Large intestine (tissue), 3 donors: ENCODE measurements at regions not wholly inside any gene's neighbourhood (a gene's known extent, or its start where the extent isn't known, plus 50 kb on each side); places are given as distances from the start of the nearest gene placed in this dataset.

ENCODE experiments used
- DNase-seq, 2 donors: peaks; one replicate each; pipeline versions ENCODE4 v3.0.0 to v3.0.0-alpha.2; 2013
- H3K27ac ChIP-seq: one replicate; pipeline ENCODE4 v1.5.1; 2013; ENCODE audit warnings: low read length
- H3K27me3 ChIP-seq: 2 replicates; pipeline ENCODE4 v1.6.1; 2013; ENCODE audit warnings: low read length; ENCODE audit not compliant: control insufficient read depth, insufficient read depth
- H3K36me3 ChIP-seq: 2 replicates; pipeline ENCODE4 v1.6.1; 2013; ENCODE audit warnings: low read length; ENCODE audit not compliant: control insufficient read depth, insufficient read depth
- H3K4me1 ChIP-seq: one replicate; pipeline ENCODE4 v1.6.1; 2013; ENCODE audit warnings: low read length; ENCODE audit not compliant: control insufficient read depth, insufficient read depth
- H3K4me3 ChIP-seq: one replicate; pipeline ENCODE4 v1.5.1; 2013; ENCODE audit warnings: low read length
- H3K9me3 ChIP-seq: one replicate; pipeline ENCODE4 v1.6.1; 2013; ENCODE audit warnings: mild to moderate bottlenecking, low read depth, low read length, moderate library complexity; ENCODE audit not compliant: control insufficient read depth
- WGBS: methylation state at CpG from one replicate; pipeline ENCODE4 v1.1.5; 2013; ENCODE audit warnings: low lambda C conversion rate; ENCODE audit not compliant: insufficient coverage; 5-methylcytosine and 5-hydroxymethylcytosine counted together

DNA sequence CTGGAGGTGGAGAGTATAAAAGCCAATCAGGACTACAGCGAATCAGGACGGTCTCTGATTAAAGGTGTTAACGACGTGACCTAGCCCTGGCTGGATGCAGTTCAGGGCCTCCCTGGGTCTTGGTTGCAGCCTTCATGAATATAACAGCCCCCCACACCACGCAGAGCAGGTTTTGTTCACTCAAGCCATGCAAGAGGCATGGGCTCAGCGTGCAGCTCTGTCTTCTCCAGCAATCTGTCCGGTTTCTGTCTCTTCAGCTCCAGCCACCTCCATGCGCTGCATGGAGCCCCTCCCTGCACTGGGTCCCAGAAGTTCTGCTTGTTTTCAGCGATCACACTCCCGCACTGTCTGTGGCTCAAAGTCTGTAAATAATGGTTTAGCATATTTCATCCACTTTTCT, 57.1 kb upstream of the CHRNA7 start:
- no peak overlapping the region for H3K4me3 ChIP-seq
- no peaks in the 10 kb centered on the region for H3K4me1 ChIP-seq
- no peaks in the 10 kb centered on the region for H3K36me3 ChIP-seq
- peaks cover 4% of the 10 kb centered on the region for H3K27me3 ChIP-seq
- DNase-seq = no peak
- H3K9me3 ChIP-seq = no peaks in the 10 kb centered on the region
- no CpG with 5 or more reads among the region's 10 CpGs for WGBS
- no peak overlapping the region for H3K27ac ChIP-seq

DNA sequence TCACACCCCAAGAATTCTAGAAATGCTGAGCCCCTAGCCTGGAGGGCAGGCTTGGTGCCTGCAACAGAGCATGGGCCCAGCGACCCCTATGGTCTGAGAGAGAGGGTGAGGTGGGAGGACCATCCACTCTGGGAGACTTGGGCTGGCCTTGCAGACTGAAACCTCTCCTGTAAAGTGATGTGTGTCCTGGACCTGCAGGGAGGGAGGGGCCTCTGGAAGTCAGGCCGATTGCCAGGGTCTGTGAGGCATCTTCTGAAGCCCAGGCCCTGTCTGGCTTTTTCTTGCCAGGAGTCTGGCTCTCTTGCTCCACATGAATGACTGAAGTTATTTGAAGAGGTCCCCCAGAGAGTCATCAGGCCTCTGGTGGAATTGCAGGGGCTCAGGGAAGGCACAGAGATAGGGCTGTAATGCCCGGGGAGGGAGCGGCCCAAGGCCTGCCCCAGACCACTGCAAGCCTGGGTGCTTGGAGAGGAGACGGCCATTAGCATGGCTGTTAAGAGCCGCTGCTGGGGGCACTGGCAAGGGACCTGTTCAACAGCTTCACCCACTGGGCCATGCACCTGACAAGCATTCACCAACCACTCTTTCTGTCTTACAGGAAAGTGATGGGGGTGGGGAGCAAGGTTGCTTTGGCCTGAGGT, 56.0 kb upstream of the CHRNA7 start:
- DNase-seq = no peak
- H3K27me3 ChIP-seq = peaks cover 4% of the 10 kb centered on the region
- no peak overlapping the region for H3K27ac ChIP-seq
- no peaks in the 10 kb centered on the region for H3K4me1 ChIP-seq
- no peaks in the 10 kb centered on the region for H3K9me3 ChIP-seq
- WGBS = no CpG with 5 or more reads among the region's 6 CpGs
- H3K4me3 ChIP-seq = no peak overlapping the region
- H3K36me3 ChIP-seq = no peaks in the 10 kb centered on the region

DNA sequence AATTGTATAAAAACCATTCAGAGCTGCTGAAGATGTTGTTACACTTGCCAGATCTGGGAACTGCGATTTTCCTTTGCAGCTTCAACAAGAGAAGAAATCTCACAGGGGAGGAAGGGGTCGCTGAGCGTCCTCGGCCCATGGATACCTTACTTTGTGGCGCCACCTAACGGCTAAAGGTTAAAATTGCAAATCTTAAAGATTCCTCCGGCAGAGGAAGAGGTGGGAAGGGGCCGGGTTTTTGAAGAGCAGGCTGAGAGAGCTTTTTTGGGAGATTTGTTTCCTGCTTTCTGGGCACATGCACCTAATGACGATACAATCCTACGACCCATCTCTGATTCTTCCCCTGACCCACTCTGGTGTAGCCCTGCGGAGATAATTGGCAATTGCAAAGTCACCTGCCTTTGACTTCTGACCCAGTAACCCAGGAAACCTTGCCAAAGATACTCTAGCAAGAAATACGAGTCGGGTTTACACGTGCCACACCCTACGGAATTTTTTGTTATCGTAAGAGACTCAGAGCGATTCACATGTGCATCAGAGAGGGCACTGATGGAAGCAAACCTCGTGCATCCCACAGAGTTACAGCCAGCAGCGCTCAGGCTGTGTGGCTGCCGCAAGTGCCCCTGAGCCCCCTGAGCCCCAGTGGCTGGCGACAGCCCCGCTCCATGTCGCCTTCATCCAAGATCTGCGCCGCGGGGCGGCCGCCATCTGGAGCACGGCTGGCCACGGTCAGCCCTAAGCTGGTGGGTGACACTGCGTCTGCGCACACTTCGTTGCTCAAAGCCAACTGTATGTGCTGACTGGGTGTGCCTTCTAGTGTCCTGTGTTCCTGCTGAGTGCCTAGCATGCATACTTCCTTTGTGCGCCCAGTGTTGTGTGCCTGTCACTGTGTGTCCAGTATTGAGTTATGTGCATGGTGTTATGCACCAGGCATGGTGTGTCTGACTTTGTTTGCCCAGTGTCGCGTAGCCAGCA, 55.2 kb upstream of the CHRNA7 start:
- WGBS = 4% methylated on average over 5 of the region's 36 CpGs
- Histone ChIP-seq H3K9me3 (no peaks in the 10 kb centered on the region), H3K4me1 (no peaks in the 10 kb centered on the region), H3K27me3 (peaks cover 2% of the 10 kb centered on the region), H3K27ac (no peak overlapping the region), H3K4me3 (no peak overlapping the region), H3K36me3 (no peaks in the 10 kb centered on the region)
- peak in 1 of 2 donors; percentile 33 for DNase-seq

DNA sequence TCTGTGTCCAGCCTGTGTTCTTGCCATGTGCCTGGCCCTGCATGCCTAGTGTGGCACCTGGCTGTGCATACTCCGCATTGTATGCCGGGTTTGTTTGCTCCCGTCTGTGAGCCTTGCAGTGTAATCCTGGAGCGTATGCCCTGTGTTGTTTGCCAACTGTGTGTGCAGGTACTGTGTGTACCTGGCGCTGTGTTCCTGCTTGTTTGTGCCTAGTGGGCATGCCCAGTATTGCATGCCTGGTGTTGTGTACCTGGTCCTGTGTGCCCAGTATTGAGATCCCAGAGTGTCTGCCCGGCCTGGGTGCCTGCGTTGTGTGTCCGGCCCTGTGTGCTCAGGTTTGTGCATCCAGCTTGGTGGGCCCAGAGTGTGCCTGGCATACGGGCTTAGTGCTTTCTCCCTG, 54.5 kb upstream of the CHRNA7 start:
- Histone ChIP-seq H3K9me3 (no peaks in the 10 kb centered on the region), H3K36me3 (no peaks in the 10 kb centered on the region), H3K4me3 (no peak overlapping the region), H3K27ac (no peak overlapping the region), H3K4me1 (no peaks in the 10 kb centered on the region), H3K27me3 (no peaks in the 10 kb centered on the region)
- WGBS = no CpG with 5 or more reads among the region's 9 CpGs
- no peak for DNase-seq

DNA sequence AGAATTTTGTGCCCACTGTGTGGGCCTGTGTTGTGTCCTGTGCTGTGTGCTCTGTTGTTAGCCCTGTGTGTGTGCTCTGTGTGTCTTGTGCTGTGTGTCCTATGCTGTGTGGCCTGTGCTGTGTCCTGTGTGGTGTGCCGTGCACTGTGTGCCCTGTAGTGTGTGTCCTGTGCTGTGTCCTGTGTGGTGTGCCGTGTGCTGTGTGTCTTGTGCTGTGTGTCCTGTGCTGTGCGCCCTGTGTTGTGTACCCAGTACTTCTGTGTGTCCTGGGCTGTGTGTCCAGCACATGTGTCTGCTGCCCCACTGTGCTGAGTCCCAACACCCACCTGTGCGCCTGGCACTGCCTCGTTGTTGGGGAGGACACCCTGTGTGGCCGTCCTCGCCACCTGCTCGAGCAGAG, 53.2 kb upstream of the CHRNA7 start:
- DNase-seq = no peak
- H3K27ac ChIP-seq = no peak overlapping the region
- H3K36me3 ChIP-seq = no peaks in the 10 kb centered on the region
- H3K27me3 ChIP-seq = no peaks in the 10 kb centered on the region
- no peaks in the 10 kb centered on the region for H3K4me1 ChIP-seq
- H3K4me3 ChIP-seq = no peak overlapping the region
- WGBS = no CpG with 5 or more reads among the region's 8 CpGs
- H3K9me3 ChIP-seq = no peaks in the 10 kb centered on the region

DNA sequence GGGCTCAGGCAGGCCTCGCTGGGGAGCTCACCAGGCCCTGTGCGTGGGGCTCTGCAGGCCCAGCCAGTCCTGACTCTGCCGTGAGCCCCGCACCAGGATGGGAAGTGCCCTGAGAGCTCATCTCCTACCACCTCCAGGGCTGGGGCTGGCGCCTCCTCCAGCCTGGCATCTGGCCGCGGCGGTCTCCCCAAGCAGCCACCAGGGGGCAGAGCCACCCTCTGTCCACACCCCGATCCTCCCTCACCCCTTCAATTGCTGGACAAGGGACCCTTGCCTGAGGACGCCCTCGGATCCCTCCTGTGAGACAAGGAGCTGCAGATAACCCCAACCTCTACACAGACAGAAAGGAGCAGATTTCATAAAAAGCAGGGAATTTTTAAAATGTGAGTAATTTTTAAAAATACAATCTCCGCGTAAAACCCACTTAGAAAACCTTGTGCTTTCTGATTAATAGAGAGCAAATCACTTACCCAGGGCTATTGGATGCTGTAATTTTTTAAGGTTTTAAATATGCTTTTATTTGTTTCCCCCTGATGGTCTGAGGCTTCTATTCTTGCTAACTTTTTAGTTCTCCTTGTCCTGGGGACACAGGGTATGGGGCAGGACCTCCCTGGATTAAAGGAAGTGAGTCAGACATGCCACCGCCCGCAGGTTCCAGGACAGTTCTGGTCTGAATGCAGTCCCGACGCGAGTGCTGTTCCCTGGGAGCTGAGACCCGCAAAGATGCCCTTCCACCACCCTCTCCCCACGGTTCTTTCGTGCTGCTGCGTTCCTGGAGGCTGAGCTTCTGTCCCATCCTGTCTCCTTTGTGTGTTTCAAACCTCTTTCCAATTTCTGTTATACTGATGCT, 52.3 kb upstream of the CHRNA7 start:
- no peak overlapping the region for H3K27ac ChIP-seq
- H3K4me3 ChIP-seq = no peak overlapping the region
- no peaks in the 10 kb centered on the region for H3K4me1 ChIP-seq
- no peaks in the 10 kb centered on the region for H3K27me3 ChIP-seq
- 86% methylated on average over 4 of the region's 22 CpGs for WGBS
- H3K36me3 ChIP-seq = no peaks in the 10 kb centered on the region
- no peaks in the 10 kb centered on the region for H3K9me3 ChIP-seq
- DNase-seq = peak in 1 of 2 donors; percentile 34
